ENCODE measurements at regions not wholly inside any gene's neighbourhood (a gene's known extent, or its start where the extent isn't known, plus 50 kb on each side); places are given as distances from the start of the nearest gene placed in this dataset.

- TF ChIP-seq HDAC2 (IDR thresholded peaks at IDR 0.05; ENCODE audit: borderline replicate concordance in 1 of 2, low read depth in 2 of 2, low read length in 2 of 2): no peak
Observed at GRCh38 chr4:114519368-114519767, 79.2 kb upstream of the UGT8 start (continued).

Data from H1 (cell line).